A549 (cell line): ENCODE measurements at regions not wholly inside any gene's neighbourhood (a gene's known extent, or its start where the extent isn't known, plus 50 kb on each side); places are given as distances from the start of the nearest gene placed in this dataset.

Experiments used
- CEBPB ChIP-seq, 2 experiments: fragments of >200 bp in 1 of 2; sonication (Bioruptor Twin) in 1 of 2; formaldehyde crosslinking in 1 of 2; IDR thresholded peaks; 2 replicates each; pipeline ENCODE4 v1.6.1; 2012 to 2016
- CTCF ChIP-seq: fragments of >200 bp; sonication (Bioruptor Twin); formaldehyde crosslinking; IDR thresholded peaks from 3 replicates; pipeline ENCODE4 v1.5.1; 2016
- HDAC2 ChIP-seq: fragments of 200-600 bp; sonication (generic); IDR thresholded peaks from 2 replicates; pipeline ENCODE4 v1.6.1; 2016
- HMGXB4 ChIP-seq: fragments of 250-450 bp; sonication (Bioruptor Pico); IDR thresholded peaks from 2 replicates; pipeline ENCODE4 v1.5.0; 2021; ENCODE audit warnings: mild to moderate bottlenecking, moderate library complexity, borderline replicate concordance
- HOXA7 ChIP-seq: fragments of 250-450 bp; sonication (Bioruptor Pico); IDR thresholded peaks from 2 replicates; pipeline ENCODE4 v1.5.0; 2020; ENCODE audit warnings: mild to moderate bottlenecking, moderate library complexity
- JUN ChIP-seq, 2 experiments: fragments of >200 bp; sonication (Bioruptor Twin); formaldehyde crosslinking; IDR thresholded peaks; 2 replicates in 1 of 2; 3 replicates in 1 of 2; pipeline ENCODE4 v1.6.1; 2016 to 2017
- POLR2A ChIP-seq: IDR thresholded peaks from 2 replicates; pipeline ENCODE4 v1.6.1; 2012; ENCODE audit warnings: mild to moderate bottlenecking, low read length

GRCh38 chr2:239866778-239867177 is 158.4 kb downstream of the NDUFA10 start:
- no peak for TF ChIP-seq CTCF
- TF ChIP-seq HDAC2 = no peak
- no peak for TF ChIP-seq POLR2A
- no peak for TF ChIP-seq JUN (IDR thresholded peaks at IDR 0.05)
- TF ChIP-seq CEBPB (IDR thresholded peaks at IDR 0.05) = no peak
- no peak for TF ChIP-seq HOXA7 (CRISPR knock-in tag)
- TF ChIP-seq HMGXB4 (CRISPR knock-in tag) = no peak
